Inflammatory macrophage (primary cell): ENCODE measurements at regions not wholly inside any gene's neighbourhood (a gene's known extent, or its start where the extent isn't known, plus 50 kb on each side); places are given as distances from the start of the nearest gene placed in this dataset.

Source experiments
- DNase-seq, 2 donors: peaks; one replicate each; pipeline ENCODE4 v3.0.0-alpha.2; 2020 to 2022

DNA sequence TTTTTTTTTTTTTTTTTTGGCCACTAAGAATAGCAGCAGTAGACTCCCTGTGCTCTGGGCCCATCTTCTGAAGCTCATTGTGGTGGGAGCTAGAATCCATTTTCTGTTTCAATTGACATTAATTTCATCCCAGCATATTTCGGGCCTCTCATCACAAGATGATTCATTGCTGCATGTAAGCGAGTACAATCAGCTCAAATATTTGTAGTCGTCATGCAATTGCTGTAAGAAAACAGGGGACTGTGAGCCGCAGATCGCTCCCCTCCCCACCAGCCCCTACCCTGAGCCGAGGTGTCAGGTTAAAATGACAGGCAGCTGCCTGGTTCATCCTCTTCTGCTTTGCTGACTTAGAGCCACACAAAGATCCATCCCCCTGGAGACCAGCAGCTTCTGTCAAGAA lies 358.8 kb upstream of the CDH5 start:
- no peak for DNase-seq

GRCh38 chr16:66006485-66006884 lies 360.0 kb upstream of the CDH5 start:
- DNase-seq = no peak

- no peak for DNase-seq
These were observed 361.8 kb upstream of the CDH5 start for GRCh38 chr16:66004699-66005098.

- DNase-seq = no peak
These were observed 363.3 kb upstream of the CDH5 start for GRCh38 chr16:66003201-66003600.

DNA sequence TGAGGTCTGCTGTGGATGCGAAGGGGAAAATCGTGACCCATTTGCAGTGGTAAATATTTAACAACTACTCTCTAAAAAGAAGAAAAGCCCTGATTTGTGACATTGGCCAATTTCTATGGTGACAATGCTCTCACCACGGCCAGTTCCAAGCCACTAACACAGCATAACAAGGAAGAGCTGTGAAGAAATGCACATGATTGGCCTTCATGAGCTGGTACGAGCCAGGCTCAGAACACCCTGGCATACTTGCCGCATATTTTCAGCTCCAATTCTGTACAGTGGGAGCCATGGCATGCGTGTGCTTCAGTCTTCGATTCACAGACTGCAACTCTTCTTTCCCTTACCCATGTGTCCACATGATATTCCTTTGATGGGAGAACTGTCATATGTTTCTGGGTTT lies 363.9 kb upstream of the CDH5 start:
- DNase-seq = no peak

- DNase-seq = no peak
These were observed 365.1 kb upstream of the CDH5 start for GRCh38 chr16:66001432-66001831.

DNA sequence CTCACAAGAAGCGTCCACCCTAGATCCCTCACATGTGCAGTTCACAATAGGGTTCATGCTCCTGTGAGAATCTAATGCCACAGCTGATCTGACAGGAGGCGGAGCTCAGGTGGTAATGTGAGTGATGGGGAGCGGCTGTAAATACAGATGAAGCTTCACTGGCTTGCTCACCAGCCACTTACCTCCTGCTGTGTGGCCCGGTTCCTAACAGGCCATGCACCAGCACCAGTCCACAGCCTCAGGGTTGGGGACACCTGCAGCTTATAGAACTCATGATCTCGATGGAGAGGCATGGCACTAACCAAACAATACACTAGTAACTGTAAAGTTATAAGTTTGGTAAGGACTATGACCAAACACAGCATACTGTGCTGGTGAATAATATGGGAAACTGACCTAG lies 368.0 kb upstream of the CDH5 start:
- no peak for DNase-seq

- DNase-seq = no peak
These were observed 372.2 kb upstream of the CDH5 start for GRCh38 chr16:65994291-65994690.

- DNase-seq = no peak
These were observed 375.3 kb upstream of the CDH5 start for GRCh38 chr16:65991149-65991701.

GRCh38 chr16:65989861-65990604 lies 376.5 kb upstream of the CDH5 start:
- no peak for DNase-seq

GRCh38 chr16:65988024-65988595 lies 378.4 kb upstream of the CDH5 start:
- DNase-seq = no peak

DNA sequence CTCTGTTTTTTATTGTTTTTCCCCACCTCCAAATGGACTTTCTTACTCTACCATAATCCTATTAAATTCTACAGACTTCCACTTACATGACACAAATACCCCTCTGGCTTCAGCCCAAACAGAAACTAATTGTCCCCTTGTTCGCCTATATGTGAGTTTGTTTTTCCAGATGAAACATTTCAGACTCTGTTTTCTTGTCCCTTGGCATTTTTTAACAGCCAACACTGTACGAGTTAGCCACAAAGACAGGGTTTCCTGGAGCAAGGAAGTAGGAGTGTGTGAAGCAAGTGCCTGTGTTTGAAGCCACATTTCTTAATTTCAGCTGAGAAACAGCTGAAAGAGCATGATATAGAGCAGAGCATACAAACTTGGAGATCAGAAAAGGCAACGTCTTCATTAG lies 382.2 kb upstream of the CDH5 start:
- DNase-seq = no peak

DNA sequence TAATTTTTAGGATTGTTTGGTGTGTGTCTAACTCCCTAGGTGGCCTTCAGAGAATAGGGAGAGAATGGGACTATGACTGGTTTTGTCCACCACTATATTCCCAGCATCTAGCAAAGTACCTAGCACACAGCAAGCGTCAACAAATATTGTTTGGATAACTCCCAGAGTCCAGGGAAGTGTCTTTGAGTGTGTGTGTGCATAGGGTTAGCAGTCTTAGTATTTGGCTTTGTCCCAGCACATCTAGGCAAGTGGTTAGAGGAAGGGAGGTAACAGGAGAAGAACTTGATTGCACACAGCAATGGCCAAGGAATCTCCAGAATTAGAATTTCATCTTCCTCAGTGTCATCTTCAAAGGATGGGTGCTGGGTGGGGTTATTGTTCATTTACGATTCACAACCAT lies 385.4 kb upstream of the CDH5 start:
- DNase-seq = no peak

- no peak for DNase-seq
These were observed 391.3 kb upstream of the CDH5 start for GRCh38 chr16:65975049-65975708.

GRCh38 chr16:65967376-65967775 lies 399.1 kb upstream of the CDH5 start:
- no peak for DNase-seq

DNA sequence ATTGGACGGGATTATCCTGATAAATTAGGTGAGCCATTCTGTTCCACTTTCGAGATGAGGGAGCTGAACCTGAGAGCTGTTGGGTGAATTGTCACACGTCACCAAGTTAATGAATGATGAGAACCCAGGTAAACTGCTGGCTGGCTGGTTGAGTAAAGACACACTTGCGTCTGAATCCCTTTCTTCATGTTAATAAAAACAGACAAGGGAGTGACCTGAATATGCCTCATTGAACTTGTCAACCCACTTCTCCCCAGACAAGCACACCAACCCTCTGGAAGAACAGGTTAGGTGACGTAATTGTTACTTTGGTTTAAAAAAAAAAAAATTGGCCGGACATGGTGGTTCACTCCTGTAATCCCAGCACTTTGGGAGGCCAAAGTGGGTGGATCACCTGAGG lies 400.9 kb upstream of the CDH5 start:
- DNase-seq = no peak

DNA sequence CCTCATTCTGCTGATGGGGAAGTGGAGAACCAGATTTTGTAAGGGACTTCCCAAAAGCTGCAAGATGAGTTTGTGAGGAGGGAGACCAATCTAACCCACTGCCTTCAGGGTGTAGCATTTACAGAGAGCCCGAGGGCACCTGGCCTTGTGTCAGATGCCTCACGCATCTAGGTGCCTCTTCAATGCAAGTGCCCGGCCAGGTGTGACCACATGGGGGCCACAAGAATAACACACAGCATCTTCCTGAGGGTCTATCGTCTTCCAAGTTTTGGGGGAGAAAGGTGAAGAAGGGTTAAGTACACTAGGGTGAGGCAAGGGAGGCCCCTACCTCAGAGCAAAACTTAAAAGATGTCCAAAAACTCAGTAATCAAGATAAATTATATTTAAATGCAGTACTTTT lies 401.7 kb upstream of the CDH5 start:
- DNase-seq = no peak

GRCh38 chr16:65961476-65962143 lies 404.9 kb upstream of the CDH5 start:
- no peak for DNase-seq

GRCh38 chr16:65959983-65960382 lies 406.5 kb upstream of the CDH5 start:
- no peak for DNase-seq

- DNase-seq = no peak
These were observed 408.4 kb upstream of the CDH5 start for GRCh38 chr16:65958086-65958485.

DNA sequence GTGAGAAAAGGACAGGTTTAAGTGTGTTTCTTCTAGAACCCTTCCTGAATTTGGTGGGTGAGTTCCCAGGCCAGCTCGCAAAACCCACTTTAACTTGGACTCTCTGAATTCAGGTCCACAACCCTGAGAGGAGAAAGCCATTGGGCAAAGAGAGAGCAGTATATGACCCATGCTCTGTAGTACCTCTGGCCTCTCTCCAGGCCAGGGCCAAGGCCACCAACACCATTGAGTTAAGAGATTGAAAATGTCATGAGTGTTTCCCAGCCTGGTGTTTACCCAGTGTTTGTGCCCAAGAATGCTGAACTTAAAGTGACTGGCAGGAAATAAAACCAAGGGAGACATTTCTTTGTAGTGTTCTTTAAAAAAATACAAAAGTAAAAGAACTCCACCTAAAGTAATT lies 410.4 kb upstream of the CDH5 start:
- DNase-seq = no peak

- DNase-seq = no peak
These were observed 412.0 kb upstream of the CDH5 start for GRCh38 chr16:65954446-65954845.

GRCh38 chr16:65950211-65950610 lies 416.3 kb upstream of the CDH5 start:
- DNase-seq = no peak
